Chondrocyte (in vitro differentiated cells): ENCODE measurements at regions not wholly inside any gene's neighbourhood (a gene's known extent, or its start where the extent isn't known, plus 50 kb on each side); places are given as distances from the start of the nearest gene placed in this dataset.

Experiments used
- DNase-seq: peaks from one replicate; pipeline ENCODE4 v3.0.0; 2021; ENCODE audit warnings: mixed read lengths, low spot score
- H3K27ac Mint-ChIP-seq: one replicate; pipeline ENCODE4 v1.8.0; 2021; ENCODE audit warnings: mild to moderate bottlenecking, moderate library complexity, mixed read lengths; ENCODE audit not compliant: unreplicated experiment
- H3K27me3 Mint-ChIP-seq: 2 replicates; pipeline ENCODE4 v1.8.0; 2021; ENCODE audit warnings: low read depth, mixed read lengths
- H3K36me3 Mint-ChIP-seq: 2 replicates; pipeline ENCODE4 v1.8.0; 2021; ENCODE audit warnings: low read depth, mixed read lengths
- H3K4me1 Mint-ChIP-seq: 2 replicates; pipeline ENCODE4 v1.8.0; 2021; ENCODE audit warnings: low read depth, mild to moderate bottlenecking, mixed read lengths
- H3K4me3 Mint-ChIP-seq: one replicate; pipeline ENCODE4 v1.8.0; 2021; ENCODE audit warnings: mild to moderate bottlenecking, moderate library complexity, mixed read lengths; ENCODE audit not compliant: unreplicated experiment
- H3K9me3 Mint-ChIP-seq: 2 replicates; pipeline ENCODE4 v1.8.0; 2021; ENCODE audit warnings: low read depth, mixed read lengths
- CTCF ChIP-seq: fragments of 200-600 bp; sonication (generic); IDR thresholded peaks from 2 replicates; pipeline ENCODE4 v1.5.0; 2021; ENCODE audit warnings: antibody characterized with exemption, mild to moderate bottlenecking, moderate library complexity

DNA sequence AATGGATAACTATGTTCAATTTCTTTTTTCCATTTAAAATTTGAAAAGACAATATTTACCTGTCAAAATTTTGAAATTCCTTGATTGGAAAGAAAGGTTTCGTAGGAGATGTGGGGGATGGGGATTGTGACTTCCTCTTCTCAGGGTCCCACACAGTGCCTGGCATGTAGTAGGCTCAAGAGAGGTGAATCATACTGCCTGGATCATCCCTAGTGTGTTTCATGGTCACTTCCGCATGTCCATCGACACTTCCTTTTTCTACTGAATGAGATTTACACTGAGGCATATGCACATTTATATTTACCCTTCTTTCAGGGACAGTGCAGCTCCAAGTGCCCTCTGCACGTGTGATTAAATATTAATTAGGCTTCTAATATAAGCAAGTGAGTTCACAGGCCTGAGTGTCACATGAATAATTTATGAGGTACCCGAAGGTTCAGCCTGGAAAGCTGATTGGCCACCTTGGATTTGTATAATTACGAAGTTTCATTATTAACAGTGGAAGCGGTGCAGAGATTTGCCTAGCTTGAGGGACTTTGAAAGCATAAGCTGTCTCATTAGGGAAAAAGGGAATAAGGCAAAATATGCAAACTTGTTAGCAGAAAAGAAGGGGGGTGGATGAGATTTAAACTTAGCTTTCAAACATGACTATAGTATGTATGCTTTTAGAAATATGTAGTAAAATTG, 177.5 kb upstream of the MMS22L start:
- DNase-seq = no peak
- Mint-ChIP-seq H3K4me1 (no peaks in the 10 kb centered on the region), H3K36me3 (no peaks in the 10 kb centered on the region), H3K27ac (no peak overlapping the region), H3K27me3 (peaks cover 6% of the 10 kb centered on the region), H3K4me3 (no peak overlapping the region), H3K9me3 (no peaks in the 10 kb centered on the region)
- TF ChIP-seq CTCF = no peak

DNA sequence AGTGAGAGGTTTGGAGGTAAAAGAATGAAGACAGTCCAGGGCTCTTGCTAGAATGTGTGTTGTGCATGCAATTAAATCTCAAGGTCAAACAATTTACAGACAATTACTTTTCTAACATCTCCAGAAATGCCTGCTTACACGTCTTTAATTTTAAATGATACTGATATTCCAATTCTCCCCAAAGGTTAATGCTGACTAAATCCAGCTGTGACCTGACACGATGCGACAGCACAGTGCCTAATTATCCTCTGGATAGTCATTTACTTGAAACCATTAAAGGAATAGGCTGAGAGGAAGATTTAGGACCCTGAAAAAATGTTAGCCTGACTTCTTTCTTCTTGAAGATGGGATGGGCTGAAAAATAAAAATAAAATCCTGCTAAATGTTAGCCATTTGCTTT, 178.2 kb upstream of the MMS22L start:
- Mint-ChIP-seq H3K27ac (no peak overlapping the region), H3K36me3 (no peaks in the 10 kb centered on the region), H3K4me1 (no peaks in the 10 kb centered on the region), H3K9me3 (no peaks in the 10 kb centered on the region), H3K27me3 (peaks cover 6% of the 10 kb centered on the region), H3K4me3 (no peak overlapping the region)
- DNase-seq = no peak
- no peak for TF ChIP-seq CTCF

DNA sequence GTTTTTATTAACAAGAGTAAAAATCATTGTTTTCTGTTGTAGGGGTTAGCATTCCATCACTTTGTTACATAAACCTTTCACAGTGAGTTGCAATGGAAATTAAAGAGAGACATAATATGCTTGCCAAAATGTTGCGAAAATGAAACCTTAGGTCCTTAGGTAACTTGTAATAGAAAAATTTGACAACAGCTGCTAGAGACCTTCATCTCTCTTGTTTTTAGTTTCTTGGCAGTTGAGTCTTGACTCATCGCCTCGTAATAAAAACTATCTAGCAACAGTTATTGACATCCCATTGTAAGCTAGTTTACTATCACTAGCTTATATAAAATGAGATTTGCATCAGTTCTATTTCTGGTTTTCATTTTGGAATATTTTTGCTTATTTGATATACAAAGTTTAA, 179.0 kb upstream of the MMS22L start:
- no peak overlapping the region for H3K4me3 Mint-ChIP-seq
- no peaks in the 10 kb centered on the region for H3K36me3 Mint-ChIP-seq
- no peak for TF ChIP-seq CTCF
- H3K27ac Mint-ChIP-seq = no peak overlapping the region
- no peak for DNase-seq
- no peaks in the 10 kb centered on the region for H3K4me1 Mint-ChIP-seq
- H3K9me3 Mint-ChIP-seq = no peaks in the 10 kb centered on the region
- H3K27me3 Mint-ChIP-seq = peaks cover 9% of the 10 kb centered on the region

DNA sequence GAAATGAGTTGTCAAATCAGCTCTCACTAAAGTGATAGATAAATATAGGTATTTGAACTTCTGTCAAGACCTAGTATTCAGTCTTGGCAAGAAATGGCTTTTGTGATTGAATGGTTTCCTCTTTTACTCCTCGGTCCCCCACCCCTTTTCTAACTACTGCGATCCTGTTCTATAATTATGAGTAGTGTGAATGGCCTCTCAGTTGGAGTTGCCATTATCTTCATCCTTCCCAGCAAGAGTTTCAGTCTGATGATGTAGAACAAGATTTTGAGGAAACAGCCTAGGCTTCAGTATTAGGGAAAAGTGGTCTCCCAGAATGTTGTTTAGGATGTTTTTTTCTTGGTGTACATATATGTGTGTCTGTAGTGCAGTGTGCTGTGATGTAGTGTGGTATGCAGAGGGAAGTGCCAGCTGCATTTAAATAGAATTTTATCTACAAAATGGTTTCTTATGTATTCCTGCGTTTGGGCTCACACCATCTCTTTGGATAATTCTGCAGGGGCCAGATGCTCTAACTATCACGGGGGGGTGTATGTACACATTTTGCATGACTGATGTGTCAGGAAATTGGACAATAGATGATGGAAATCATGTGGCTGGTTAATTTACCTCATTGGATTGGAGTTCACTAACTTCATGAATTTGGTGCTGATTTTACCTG, 180.1 kb upstream of the MMS22L start:
- H3K27me3 Mint-ChIP-seq = peaks cover 9% of the 10 kb centered on the region
- H3K27ac Mint-ChIP-seq = no peak overlapping the region

More for the DNA sequence above, 180.1 kb upstream of the MMS22L start:
- TF ChIP-seq CTCF = no peak
- H3K4me3 Mint-ChIP-seq = no peak overlapping the region
- H3K9me3 Mint-ChIP-seq = no peaks in the 10 kb centered on the region
- no peaks in the 10 kb centered on the region for H3K36me3 Mint-ChIP-seq
- DNase-seq = no peak
- H3K4me1 Mint-ChIP-seq = no peaks in the 10 kb centered on the region
